Body of pancreas (tissue), 4 donors: ENCODE measurements at regions not wholly inside any gene's neighbourhood (a gene's known extent, or its start where the extent isn't known, plus 50 kb on each side); places are given as distances from the start of the nearest gene placed in this dataset.

Experiments used
- CTCF ChIP-seq, 7 experiments: fragments of 450-650 bp in 4 of 7; fragments of 200-600 bp in 3 of 7; sonication (generic) in 3 of 7; IDR thresholded peaks; one replicate each; pipeline ENCODE4 v1.5.1; 2016 to 2019; ENCODE audit warnings: antibody characterized with exemption in 7 of 7
- POLR2A ChIP-seq, 3 donors: fragments of 450-650 bp; IDR thresholded peaks; one replicate each; pipeline ENCODE4 v1.6.1; 2016; ENCODE audit warnings: antibody characterized with exemption in 3 of 3, mild to moderate bottlenecking in 2 of 3

GRCh38 chr7:145360511-145361100 is 524.8 kb upstream of the TPK1 start:
- TF ChIP-seq POLR2A (IDR thresholded peaks at IDR 0.05) = no peak
- TF ChIP-seq CTCF (IDR thresholded peaks at IDR 0.05) = no peak
